ENCODE measurements at regions not wholly inside any gene's neighbourhood (a gene's known extent, or its start where the extent isn't known, plus 50 kb on each side); places are given as distances from the start of the nearest gene placed in this dataset.
"Not testable (repeated sequence)": the region's sequence is repeated elsewhere in the genome, so short reads cannot be mapped to it uniquely, and the experiment has no call there.

DNA sequence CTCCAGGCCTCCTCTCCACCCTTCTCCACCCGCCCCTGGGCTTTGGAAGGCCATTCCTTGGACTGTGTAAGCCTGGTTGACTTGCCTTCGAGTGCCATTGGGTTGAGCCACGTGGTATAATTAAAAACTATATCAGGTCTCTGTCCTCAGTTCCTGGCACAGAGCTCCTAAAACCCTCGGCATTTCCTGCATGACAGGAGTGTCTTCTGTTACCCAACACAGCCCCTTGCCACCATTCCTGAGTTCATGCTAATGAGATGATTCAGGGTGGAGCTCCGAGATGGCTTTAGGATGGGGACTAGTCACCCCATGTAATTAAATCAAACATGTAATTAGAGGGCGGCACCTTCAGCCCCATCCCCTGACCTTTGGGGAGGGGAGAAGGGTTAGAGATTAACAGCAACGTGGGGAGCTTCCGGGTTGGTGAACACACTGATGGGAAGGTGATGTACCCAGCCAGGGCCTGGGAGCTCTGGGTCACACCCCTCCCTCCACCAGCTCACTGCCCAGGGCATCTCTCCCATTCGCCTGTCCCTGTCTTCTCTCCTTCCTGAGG, 256.4 kb downstream of the FAM43A start:
- Histone ChIP-seq H3K27ac (ENCODE audit: insufficient read depth, low read depth, low read length, poor library complexity, severe bottlenecking) (no peak overlapping the region), H3K9me3 (ENCODE audit: control insufficient read depth, low read length) (no peaks in the 10 kb centered on the region), H3K4me1 (ENCODE audit: control insufficient read depth, insufficient read depth, low read length) (no peaks in the 10 kb centered on the region), H3K36me3 (ENCODE audit: control insufficient read depth, insufficient read depth, low read length) (no peaks in the 10 kb centered on the region), H3K4me3 (ENCODE audit: insufficient read depth, low read depth, low read length) (no peak overlapping the region), H3K27me3 (ENCODE audit: control insufficient read depth, insufficient read depth, low read length, poor library complexity, severe bottlenecking) (no peaks in the 10 kb centered on the region)
- WGBS, 2 experiments, result 88 to 90% methylated on average over 9 of the region's 9 CpGs

GRCh38 chr3:194944526-194944925, 258.8 kb downstream of the FAM43A start:
- Histone ChIP-seq H3K36me3 (ENCODE audit: control insufficient read depth, insufficient read depth, low read length) (no peaks in the 10 kb centered on the region), H3K27me3 (ENCODE audit: control insufficient read depth, insufficient read depth, low read length, poor library complexity, severe bottlenecking) (no peaks in the 10 kb centered on the region), H3K9me3 (ENCODE audit: control insufficient read depth, low read length) (no peaks in the 10 kb centered on the region), H3K4me1 (ENCODE audit: control insufficient read depth, insufficient read depth, low read length) (no peaks in the 10 kb centered on the region), H3K4me3 (ENCODE audit: insufficient read depth, low read depth, low read length) (no peak overlapping the region), H3K27ac (ENCODE audit: insufficient read depth, low read depth, low read length, poor library complexity, severe bottlenecking) (no peak overlapping the region)
- 95% methylated on average over 11 of the region's 11 CpGs for WGBS, 2 experiments

GRCh38 chr3:194945508-194945907, 259.8 kb downstream of the FAM43A start:
- no peaks in the 10 kb centered on the region for H3K36me3 ChIP-seq (ENCODE audit: control insufficient read depth, insufficient read depth, low read length)
- WGBS, 2 experiments, result 75 to 77% methylated on average over 13 of the region's 13 CpGs

GRCh38 chr3:194946091-194946490, 260.4 kb downstream of the FAM43A start:
- no peak overlapping the region for H3K27ac ChIP-seq (ENCODE audit: insufficient read depth, low read depth, low read length, poor library complexity, severe bottlenecking)

More at GRCh38 chr3:194945508-194945907, 259.8 kb downstream of the FAM43A start:
- H3K4me1 ChIP-seq (ENCODE audit: control insufficient read depth, insufficient read depth, low read length), result no peaks in the 10 kb centered on the region
- H3K27me3 ChIP-seq (ENCODE audit: control insufficient read depth, insufficient read depth, low read length, poor library complexity, severe bottlenecking), result no peaks in the 10 kb centered on the region
- H3K27ac ChIP-seq (ENCODE audit: insufficient read depth, low read depth, low read length, poor library complexity, severe bottlenecking), result no peak overlapping the region
- H3K9me3 ChIP-seq (ENCODE audit: control insufficient read depth, low read length), result no peaks in the 10 kb centered on the region
- no peak overlapping the region for H3K4me3 ChIP-seq (ENCODE audit: insufficient read depth, low read depth, low read length)

DNA sequence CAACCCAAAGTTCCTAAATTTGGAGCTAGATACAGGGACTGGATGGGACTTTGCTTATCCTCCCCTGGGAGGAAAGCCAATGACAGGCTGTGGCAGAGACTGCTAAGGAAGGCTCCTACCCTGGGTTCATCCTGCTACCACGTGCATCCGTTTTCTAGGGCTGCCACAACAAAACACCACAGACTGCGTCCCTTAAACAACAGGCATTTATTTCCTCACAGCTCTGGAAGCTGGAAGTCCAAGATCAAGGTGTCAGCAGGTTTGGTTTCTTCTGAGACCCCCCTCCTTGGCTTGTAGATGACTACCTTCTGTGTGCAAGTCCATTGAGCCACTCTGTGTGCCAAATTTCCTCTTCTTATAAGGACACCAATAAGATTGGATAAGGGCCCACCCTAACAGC, 263.9 kb downstream of the FAM43A start:
- Histone ChIP-seq H3K27ac (ENCODE audit: insufficient read depth, low read depth, low read length, poor library complexity, severe bottlenecking) (no peak overlapping the region), H3K4me1 (ENCODE audit: control insufficient read depth, insufficient read depth, low read length) (peaks cover 5% of the 10 kb centered on the region), H3K9me3 (ENCODE audit: control insufficient read depth, low read length) (no peaks in the 10 kb centered on the region), H3K4me3 (ENCODE audit: insufficient read depth, low read depth, low read length) (no peak overlapping the region), H3K27me3 (ENCODE audit: control insufficient read depth, insufficient read depth, low read length, poor library complexity, severe bottlenecking) (no peaks in the 10 kb centered on the region), H3K36me3 (ENCODE audit: control insufficient read depth, insufficient read depth, low read length) (no peaks in the 10 kb centered on the region)
- WGBS, 2 experiments, result 75 to 76% methylated on average over 3 of the region's 3 CpGs

More at GRCh38 chr3:194946091-194946490, 260.4 kb downstream of the FAM43A start:
- no peak overlapping the region for H3K4me3 ChIP-seq (ENCODE audit: insufficient read depth, low read depth, low read length)
- H3K36me3 ChIP-seq (ENCODE audit: control insufficient read depth, insufficient read depth, low read length), result no peaks in the 10 kb centered on the region
- no peaks in the 10 kb centered on the region for H3K9me3 ChIP-seq (ENCODE audit: control insufficient read depth, low read length)
- no peaks in the 10 kb centered on the region for H3K27me3 ChIP-seq (ENCODE audit: control insufficient read depth, insufficient read depth, low read length, poor library complexity, severe bottlenecking)
- 88 to 92% methylated on average over 9 of the region's 9 CpGs for WGBS, 2 experiments
- no peaks in the 10 kb centered on the region for H3K4me1 ChIP-seq (ENCODE audit: control insufficient read depth, insufficient read depth, low read length)

GRCh38 chr3:194950906-194951628, 265.4 kb downstream of the FAM43A start:
- Histone ChIP-seq H3K27ac (ENCODE audit: insufficient read depth, low read depth, low read length, poor library complexity, severe bottlenecking) (no peak overlapping the region), H3K36me3 (ENCODE audit: control insufficient read depth, insufficient read depth, low read length) (no peaks in the 10 kb centered on the region), H3K27me3 (ENCODE audit: control insufficient read depth, insufficient read depth, low read length, poor library complexity, severe bottlenecking) (no peaks in the 10 kb centered on the region), H3K9me3 (ENCODE audit: control insufficient read depth, low read length) (no peaks in the 10 kb centered on the region), H3K4me1 (ENCODE audit: control insufficient read depth, insufficient read depth, low read length) (peaks cover 5% of the 10 kb centered on the region), H3K4me3 (ENCODE audit: insufficient read depth, low read depth, low read length) (no peak overlapping the region)
- 95 to 96% methylated on average over 18 of the region's 18 CpGs for WGBS, 2 experiments

GRCh38 chr3:194951629-194951920, 265.9 kb downstream of the FAM43A start:
- not testable (repeated sequence) for H3K9me3 ChIP-seq (ENCODE audit: control insufficient read depth, low read length); H3K4me1 ChIP-seq (ENCODE audit: control insufficient read depth, insufficient read depth, low read length); H3K27ac ChIP-seq (ENCODE audit: insufficient read depth, low read depth, low read length, poor library complexity, severe bottlenecking); H3K4me3 ChIP-seq (ENCODE audit: insufficient read depth, low read depth, low read length); H3K27me3 ChIP-seq (ENCODE audit: control insufficient read depth, insufficient read depth, low read length, poor library complexity, severe bottlenecking); H3K36me3 ChIP-seq (ENCODE audit: control insufficient read depth, insufficient read depth, low read length)
- 88 to 96% methylated on average over 9 of the region's 9 CpGs for WGBS, 2 experiments

- Histone ChIP-seq H3K4me3 (ENCODE audit: insufficient read depth, low read depth, low read length) (no peak overlapping the region), H3K27me3 (ENCODE audit: control insufficient read depth, insufficient read depth, low read length, poor library complexity, severe bottlenecking) (no peaks in the 10 kb centered on the region), H3K4me1 (ENCODE audit: control insufficient read depth, insufficient read depth, low read length) (peaks cover 5% of the 10 kb centered on the region), H3K27ac (ENCODE audit: insufficient read depth, low read depth, low read length, poor library complexity, severe bottlenecking) (no peak overlapping the region), H3K36me3 (ENCODE audit: control insufficient read depth, insufficient read depth, low read length) (no peaks in the 10 kb centered on the region), H3K9me3 (ENCODE audit: control insufficient read depth, low read length) (no peaks in the 10 kb centered on the region)
- 91 to 92% methylated on average over 4 to 5 of the region's 6 CpGs for WGBS, 2 experiments
Measured at GRCh38 chr3:194951931-194952582, 266.4 kb downstream of the FAM43A start.

DNA sequence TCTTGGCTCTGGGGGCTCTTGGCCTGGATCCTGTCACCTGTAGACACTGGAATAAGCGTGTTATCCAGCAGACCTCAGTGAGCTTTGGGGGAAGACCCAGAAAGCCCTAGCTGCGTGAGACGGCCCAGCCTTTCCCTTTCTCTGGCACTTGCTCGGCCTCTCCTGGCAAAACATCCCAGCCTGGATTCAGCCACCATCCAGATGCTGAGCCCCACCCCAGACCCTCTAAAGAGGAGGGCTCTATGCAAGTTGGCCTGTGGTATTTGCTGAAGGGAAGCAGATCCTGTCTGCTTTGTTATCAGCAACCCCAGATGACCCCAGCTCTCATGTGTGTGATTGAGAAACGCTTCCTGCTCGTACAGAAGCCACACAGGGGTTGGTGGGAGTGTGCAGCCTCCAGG, 267.2 kb downstream of the FAM43A start:
- no peak overlapping the region for H3K27ac ChIP-seq (ENCODE audit: insufficient read depth, low read depth, low read length, poor library complexity, severe bottlenecking)
- peaks cover 5% of the 10 kb centered on the region for H3K4me1 ChIP-seq (ENCODE audit: control insufficient read depth, insufficient read depth, low read length)
- WGBS, 2 experiments, result 84 to 89% methylated on average over 5 to 6 of the region's 6 CpGs
- no peaks in the 10 kb centered on the region for H3K27me3 ChIP-seq (ENCODE audit: control insufficient read depth, insufficient read depth, low read length, poor library complexity, severe bottlenecking)
- H3K36me3 ChIP-seq (ENCODE audit: control insufficient read depth, insufficient read depth, low read length), result no peaks in the 10 kb centered on the region
- no peaks in the 10 kb centered on the region for H3K9me3 ChIP-seq (ENCODE audit: control insufficient read depth, low read length)
- no peak overlapping the region for H3K4me3 ChIP-seq (ENCODE audit: insufficient read depth, low read depth, low read length)

DNA sequence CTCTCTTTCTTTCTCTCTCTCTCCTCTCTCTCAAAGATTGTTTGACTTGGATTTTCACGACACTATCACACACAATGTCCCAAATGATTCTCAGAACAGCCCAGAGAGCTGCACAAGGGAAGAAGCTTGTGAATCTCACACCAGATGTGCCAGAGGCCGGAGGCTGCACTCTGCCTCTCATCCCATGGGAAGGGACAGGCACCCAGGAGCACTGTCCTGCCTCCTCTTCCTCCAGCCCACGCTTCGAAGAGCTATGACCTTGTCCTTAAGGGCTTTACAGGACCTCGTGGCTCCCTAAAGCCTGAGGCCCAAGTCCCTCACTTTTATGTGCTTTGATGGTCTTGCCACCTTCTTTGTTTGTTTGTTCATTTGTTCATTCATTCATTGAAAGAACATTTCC, 267.6 kb downstream of the FAM43A start:
- H3K27ac ChIP-seq (ENCODE audit: insufficient read depth, low read depth, low read length, poor library complexity, severe bottlenecking), result no peak overlapping the region
- 92 to 95% methylated on average over 5 of the region's 5 CpGs for WGBS, 2 experiments
- no peaks in the 10 kb centered on the region for H3K27me3 ChIP-seq (ENCODE audit: control insufficient read depth, insufficient read depth, low read length, poor library complexity, severe bottlenecking)
- H3K4me1 ChIP-seq (ENCODE audit: control insufficient read depth, insufficient read depth, low read length), result peaks cover 5% of the 10 kb centered on the region
- no peak overlapping the region for H3K4me3 ChIP-seq (ENCODE audit: insufficient read depth, low read depth, low read length)
- no peaks in the 10 kb centered on the region for H3K36me3 ChIP-seq (ENCODE audit: control insufficient read depth, insufficient read depth, low read length)
- no peaks in the 10 kb centered on the region for H3K9me3 ChIP-seq (ENCODE audit: control insufficient read depth, low read length)
